LNCAP (cell line): ENCODE measurements at regions not wholly inside any gene's neighbourhood (a gene's known extent, or its start where the extent isn't known, plus 50 kb on each side); places are given as distances from the start of the nearest gene placed in this dataset.

Experiments used
- TF ChIP-seq, protein P1 (sequence below): fragments of 450-650 bp; IDR thresholded peaks from 2 replicates; pipeline ENCODE4 v1.5.1; 2017; ENCODE audit warnings: mild to moderate bottlenecking

DNA sequence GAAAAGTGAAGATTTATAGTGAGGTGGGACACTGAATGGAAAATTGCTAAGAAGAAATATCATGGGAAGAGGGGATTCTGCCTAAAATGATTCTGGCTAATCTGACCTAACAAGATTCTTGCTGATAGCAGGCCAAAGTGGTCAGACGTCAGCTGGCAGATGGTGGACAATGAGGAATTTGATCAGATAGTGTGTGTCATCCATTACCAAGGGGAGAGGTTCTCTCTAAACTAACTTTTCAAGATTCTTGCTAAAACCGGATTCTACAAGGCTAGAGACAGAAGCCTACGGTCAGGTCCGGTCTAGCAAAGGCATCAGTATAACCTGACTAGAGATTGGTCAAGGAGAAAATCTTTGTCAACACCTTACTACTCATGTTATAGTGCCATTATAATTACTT lies 306.0 kb downstream of the ZNF608 start:
- TF ChIP-seq, protein P1, sequence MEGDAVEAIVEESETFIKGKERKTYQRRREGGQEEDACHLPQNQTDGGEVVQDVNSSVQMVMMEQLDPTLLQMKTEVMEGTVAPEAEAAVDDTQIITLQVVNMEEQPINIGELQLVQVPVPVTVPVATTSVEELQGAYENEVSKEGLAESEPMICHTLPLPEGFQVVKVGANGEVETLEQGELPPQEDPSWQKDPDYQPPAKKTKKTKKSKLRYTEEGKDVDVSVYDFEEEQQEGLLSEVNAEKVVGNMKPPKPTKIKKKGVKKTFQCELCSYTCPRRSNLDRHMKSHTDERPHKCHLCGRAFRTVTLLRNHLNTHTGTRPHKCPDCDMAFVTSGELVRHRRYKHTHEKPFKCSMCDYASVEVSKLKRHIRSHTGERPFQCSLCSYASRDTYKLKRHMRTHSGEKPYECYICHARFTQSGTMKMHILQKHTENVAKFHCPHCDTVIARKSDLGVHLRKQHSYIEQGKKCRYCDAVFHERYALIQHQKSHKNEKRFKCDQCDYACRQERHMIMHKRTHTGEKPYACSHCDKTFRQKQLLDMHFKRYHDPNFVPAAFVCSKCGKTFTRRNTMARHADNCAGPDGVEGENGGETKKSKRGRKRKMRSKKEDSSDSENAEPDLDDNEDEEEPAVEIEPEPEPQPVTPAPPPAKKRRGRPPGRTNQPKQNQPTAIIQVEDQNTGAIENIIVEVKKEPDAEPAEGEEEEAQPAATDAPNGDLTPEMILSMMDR: no peak

DNA sequence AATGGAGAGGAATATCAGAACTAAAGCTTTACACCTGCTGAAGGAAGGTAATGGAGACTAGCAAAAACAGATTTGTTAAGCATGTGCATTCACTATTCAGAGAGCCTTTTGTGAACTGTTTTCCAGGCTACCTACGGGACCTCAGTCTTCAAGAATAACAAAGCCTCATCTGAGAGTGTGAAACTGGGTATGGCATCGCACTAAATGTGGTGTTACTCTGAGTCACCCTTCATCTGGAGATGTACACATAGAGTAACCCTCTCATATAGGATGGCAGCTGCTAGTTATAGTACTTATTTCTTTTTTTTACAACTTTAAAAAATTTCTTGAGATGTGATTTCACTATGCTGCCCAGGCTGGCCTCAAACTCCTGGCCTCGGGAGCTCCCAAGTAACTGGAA lies 306.8 kb downstream of the ZNF608 start:
- TF ChIP-seq, protein P1: no peak

DNA sequence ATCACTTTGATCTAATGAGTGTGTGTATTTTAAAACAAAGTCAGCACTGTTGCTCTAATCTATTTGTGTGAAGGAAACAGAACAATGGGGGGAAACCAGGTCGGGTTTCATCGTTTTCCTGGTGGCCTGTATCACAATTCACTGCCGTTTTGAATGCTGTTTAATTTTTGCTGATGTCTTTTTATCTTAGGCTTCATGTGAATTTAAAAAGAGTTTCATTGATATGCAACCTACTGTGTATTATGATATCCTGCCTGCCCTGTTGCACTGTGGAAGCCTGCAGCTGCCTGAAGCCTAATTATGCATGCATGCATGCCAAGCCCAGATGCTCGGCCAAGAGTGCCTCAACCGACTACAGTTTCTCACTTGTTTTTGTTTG lies 307.5 kb downstream of the ZNF608 start:
- TF ChIP-seq, protein P1: no peak

DNA sequence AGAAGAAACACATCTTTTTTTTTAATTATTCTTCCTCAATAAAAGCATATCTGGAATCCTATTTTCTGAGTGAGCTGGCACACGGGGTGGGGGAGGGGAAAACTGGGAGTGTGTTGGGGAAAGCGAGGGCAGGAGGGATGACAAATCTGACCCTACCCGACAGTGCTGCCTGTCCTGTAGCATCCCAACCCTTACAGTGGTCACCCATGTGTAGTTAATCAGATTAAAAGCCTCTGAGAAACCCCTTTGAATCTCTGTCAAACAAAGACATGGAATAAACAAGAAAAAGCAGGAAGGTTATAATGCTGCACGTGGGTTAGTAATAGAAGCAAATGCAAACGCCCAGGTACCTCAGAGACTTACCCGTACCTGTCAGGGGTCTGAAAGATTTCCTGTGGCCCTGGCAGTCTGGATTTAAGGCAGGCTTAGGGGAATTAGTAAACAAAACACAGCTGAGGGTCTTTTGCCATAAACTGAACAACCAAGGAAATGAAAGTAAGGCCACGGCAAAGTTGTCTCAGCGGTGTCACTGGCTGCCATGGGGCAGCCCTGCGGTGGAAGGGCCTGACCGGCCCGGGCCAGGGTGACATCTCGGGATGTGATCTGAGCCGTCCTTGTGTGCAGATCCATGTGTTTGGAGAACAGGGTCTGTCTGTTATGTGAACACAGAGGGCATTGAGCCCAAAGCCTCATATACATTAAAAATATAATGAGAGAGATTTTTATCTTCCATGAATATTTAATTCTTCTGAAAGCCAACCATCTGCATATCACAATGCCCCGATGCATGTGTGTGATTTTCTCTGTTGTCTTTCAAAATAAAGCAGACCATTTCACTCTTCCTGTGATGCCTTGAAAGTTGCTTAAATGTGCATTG lies 308.2 kb downstream of the ZNF608 start:
- TF ChIP-seq, protein P1: no peak

DNA sequence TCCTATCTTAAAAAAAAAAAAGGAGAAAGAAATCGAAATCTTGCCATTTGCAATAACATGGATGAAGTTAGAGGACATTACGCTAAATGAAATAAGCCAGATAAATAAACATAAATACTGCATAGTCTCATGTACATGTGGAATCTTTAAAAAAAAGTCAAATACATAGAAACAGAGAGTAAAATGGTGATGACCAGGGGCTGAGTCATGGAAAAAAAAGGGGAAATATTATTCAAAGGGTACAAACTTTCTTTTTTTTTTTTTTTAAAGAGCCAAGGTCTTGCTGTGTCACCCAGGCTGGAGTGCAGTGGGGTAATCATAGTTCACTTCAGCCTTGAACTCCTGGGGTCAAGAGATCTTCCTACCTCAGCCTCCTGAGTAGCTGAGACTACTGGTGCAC lies 310.1 kb downstream of the ZNF608 start:
- TF ChIP-seq, protein P1: no peak

DNA sequence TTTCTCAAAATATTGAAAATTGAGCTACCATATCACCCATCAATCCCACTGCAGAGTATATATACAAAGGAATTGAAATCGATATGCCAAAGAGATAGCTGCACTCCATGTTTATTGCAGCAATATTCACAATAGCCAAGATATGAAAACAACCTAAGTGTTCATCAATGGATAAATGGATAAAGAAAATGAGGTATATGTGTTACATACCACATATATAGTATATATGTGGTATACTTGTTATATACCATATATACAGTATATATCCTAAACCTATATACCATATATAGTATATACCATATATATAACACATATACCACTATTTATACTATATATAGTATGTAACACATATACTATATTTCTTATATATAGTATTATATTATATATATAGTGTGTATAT lies 313.3 kb downstream of the ZNF608 start:
- TF ChIP-seq, protein P1: no peak

DNA sequence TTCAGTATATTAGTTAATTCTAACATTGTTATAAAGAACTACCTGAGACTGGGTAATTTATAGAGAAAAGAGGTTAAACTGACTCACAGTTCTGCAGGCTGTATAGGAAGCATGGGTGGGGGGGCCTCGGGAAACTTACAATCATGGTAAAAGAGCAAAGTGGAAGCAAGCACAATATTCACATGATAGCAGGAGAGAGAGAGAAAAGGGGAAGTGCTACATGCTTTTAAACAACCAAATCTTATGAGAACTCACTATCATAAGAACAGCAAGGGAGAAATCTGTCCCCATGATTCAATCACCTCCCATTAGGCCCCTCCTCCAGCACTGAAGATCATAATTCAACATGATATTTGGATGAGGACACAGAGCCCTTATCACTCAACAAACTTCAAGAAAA lies 324.9 kb downstream of the ZNF608 start:
- TF ChIP-seq, protein P1: no peak
